HepG2 (cell line): ENCODE measurements at regions not wholly inside any gene's neighbourhood (a gene's known extent, or its start where the extent isn't known, plus 50 kb on each side); places are given as distances from the start of the nearest gene placed in this dataset.

ENCODE experiments used
- ATAC-seq: fragments of 200-7000 bp; cut with Tn5 transposase; 3 replicates; pipeline ENCODE4 v1.9.1; 2020; ENCODE audit warnings: mild to moderate bottlenecking, moderate library complexity
- BruUV-seq: library from RNA; stranded (reverse); fragments of 400-500 nt; replicated peaks from 2 replicates; lab custom pipeline; 2021; lab: Mats Ljungman, UMichigan
- CTCF ChIA-PET: fragments of 300-600 bp; formaldehyde crosslinking; extraction: SDS; loops from one replicate; lab custom pipeline; 2021; ENCODE audit warnings: low total read pairs, inconsistent platforms, low intra/inter-chr PET ratio; lab: Yijun Ruan, JAX
- POLR2A ChIA-PET: fragments of 350-600 bp; sonication (Branson Sonifier 250); formaldehyde crosslinking; loops from one replicate; lab custom pipeline; 2020; ENCODE audit warnings: antibody characterized with exemption, inconsistent platforms; lab: Yijun Ruan, JAX
- DNase-seq: peaks from one replicate; pipeline ENCODE4 v3.0.0-alpha.2; 2015; ENCODE audit warnings: low spot score
- FAIRE-seq: peaks from 3 replicates; lab custom pipeline; 2011; peaks lifted over from hg19 to GRCh38; lab: Jason Lieb, UNC
- H2AFZ ChIP-seq: one replicate; pipeline ENCODE4 v1.6.1; 2011; ENCODE audit warnings: low read length, inconsistent platforms
- H3K27ac ChIP-seq: fragments of 300-600 bp; 3 replicates; pipeline ENCODE4 v1.8.0; 2011; ENCODE audit warnings: mixed run types, mild to moderate bottlenecking, mixed read lengths, low read length, inconsistent platforms; ENCODE audit not compliant: insufficient read depth; ENCODE audit errors: extremely low read length
- H3K27me3 ChIP-seq, 2 experiments: fragments of 200-600 bp in 1 of 2; 2 replicates in 1 of 2; 3 replicates in 1 of 2; pipeline versions ENCODE4 v1.6.0 to v1.8.0; 2011; ENCODE audit warnings: low read length in 2 of 2, mild to moderate bottlenecking in 2 of 2, moderate library complexity in 2 of 2, inconsistent platforms in 1 of 2; ENCODE audit not compliant: insufficient read depth in 2 of 2, control insufficient read depth in 1 of 2
- H3K36me3 ChIP-seq, 2 experiments: fragments of 200-600 bp in 1 of 2; replicated peaks in 1 of 2; 2 replicates in 1 of 2; 3 replicates in 1 of 2; pipeline versions ENCODE4 v1.5.1 to v1.8.0; 2011; ENCODE audit warnings: low read length in 2 of 2, inconsistent platforms in 1 of 2; ENCODE audit not compliant: insufficient read depth in 2 of 2, control insufficient read depth in 1 of 2
- H3K4me1 ChIP-seq: 2 replicates; pipeline ENCODE4 v1.5.1; 2012; ENCODE audit warnings: low read length, inconsistent platforms; ENCODE audit not compliant: insufficient read depth
- H3K4me2 ChIP-seq: 2 replicates; pipeline ENCODE4 v1.6.0; 2011; ENCODE audit warnings: low read depth, low read length, inconsistent platforms
- H3K4me3 ChIP-seq, 3 experiments: fragments of 200-600 bp in 1 of 3; sonication (generic), shearing (Covaris generic) in 1 of 3; replicated peaks in 1 of 3; 2 replicates each; pipeline ENCODE4 v1.5.1; 2011 to 2016; ENCODE audit warnings: low read length in 3 of 3, inconsistent platforms in 2 of 3, low read depth in 2 of 3, mild to moderate bottlenecking in 2 of 3, control low read depth in 1 of 3, mixed read lengths in 1 of 3; ENCODE audit not compliant: insufficient read depth in 1 of 3
- H3K79me2 ChIP-seq: one replicate; pipeline ENCODE4 v1.6.1; 2011; ENCODE audit warnings: low read length, inconsistent platforms; ENCODE audit not compliant: insufficient read depth
- H3K9ac ChIP-seq: 2 replicates; pipeline ENCODE4 v1.6.0; 2011; ENCODE audit warnings: mild to moderate bottlenecking, low read depth, low read length, inconsistent platforms; ENCODE audit not compliant: insufficient read depth
- H3K9me3 ChIP-seq: 2 replicates; pipeline ENCODE4 v1.5.1; 2012; ENCODE audit warnings: mild to moderate bottlenecking, low read length
- H4K20me1 ChIP-seq: 2 replicates; pipeline ENCODE4 v1.6.0; 2011; ENCODE audit warnings: inconsistent platforms, mild to moderate bottlenecking, low read length, moderate library complexity; ENCODE audit not compliant: insufficient read depth
- IKZF5 ChIP-seq: IDR thresholded peaks from 2 replicates; pipeline ENCODE4 v1.6.1; 2018; ENCODE audit warnings: missing genetic modification reagents, mild to moderate bottlenecking, missing compliant biosample characterization
- SPEN ChIP-seq: sonication (generic); formaldehyde crosslinking; IDR thresholded peaks from 2 replicates; pipeline ENCODE4 v1.5.1; 2020; ENCODE audit warnings: low read depth, mild to moderate bottlenecking, missing genetic modification reagents
- XRCC5 ChIP-seq: fragments of 200-400 bp; formaldehyde crosslinking; optimal IDR thresholded peaks from 2 replicates; pipeline ENCODE3; 2017; ENCODE audit warnings: mild to moderate bottlenecking, low read length
- ZFYVE20 ChIP-seq: sonication (generic); formaldehyde crosslinking; IDR thresholded peaks from 2 replicates; pipeline ENCODE4 v1.8.0; 2023; ENCODE audit warnings: low read depth, mild to moderate bottlenecking, moderate library complexity, missing genetic modification reagents, borderline replicate concordance
- WGBS: methylation state at CpG from one replicate; pipeline ENCODE4 v1.1.6; 2017; ENCODE audit warnings: low lambda C conversion rate; 5-methylcytosine and 5-hydroxymethylcytosine counted together
- in situ Hi-C: cut with HindIII; loops from 2 replicates; pipeline ENCODE4 v1.10.0; 2017; ENCODE audit warnings: low pct_unique_long_range_greater_than_20kb; ENCODE audit not compliant: extremely low pct_ligation_motif_present
- intact Hi-C: fragments of 100-400 bp; cut with micrococcal nuclease; formaldehyde crosslinking; loops from one replicate; pipeline ENCODE4 v1.10.0; 2022; ENCODE audit not compliant: unreplicated experiment
- TF ChIP-seq, protein P1 (sequence below): sonication (generic); formaldehyde crosslinking; IDR thresholded peaks from 2 replicates; pipeline ENCODE4 v1.8.0; 2022; ENCODE audit warnings: mild to moderate bottlenecking, missing genetic modification reagents, moderate library complexity
- TF ChIP-seq, protein P2 (sequence below): IDR thresholded peaks from 2 replicates; pipeline ENCODE4 v1.4.0; 2020; ENCODE audit warnings: mild to moderate bottlenecking, missing genetic modification reagents
- TF ChIP-seq, protein P3 (sequence below): sonication (generic); formaldehyde crosslinking; IDR thresholded peaks from 2 replicates; pipeline ENCODE4 v1.5.1; 2020; ENCODE audit warnings: mild to moderate bottlenecking, missing genetic modification reagents, moderate library complexity

- 5% methylated on average over 2 of the region's 2 CpGs for WGBS
- no peak for ATAC-seq
Observed at GRCh38 chr4:111020961-111021360, 398.1 kb upstream of the PITX2 start.

More at GRCh38 chr4:111020961-111021360, 398.1 kb upstream of the PITX2 start:
- Histone ChIP-seq H3K9me3 (no peaks in the 10 kb centered on the region), H3K36me3 (no peaks in the 10 kb centered on the region), H3K27ac (no peak overlapping the region), H3K27me3 (no peaks in the 10 kb centered on the region), H3K4me1 (no peaks in the 10 kb centered on the region), H3K9ac (no peak overlapping the region), H3K4me2 (no peak overlapping the region), H2AFZ (no peak overlapping the region), H3K79me2 (no peaks in the 10 kb centered on the region), H4K20me1 (no peaks in the 10 kb centered on the region), H3K4me3 (no peak overlapping the region)
- FAIRE-seq (no peak), DNase-seq (no peak)
- no TSS peak for BruUV-seq
- ChIA-PET POLR2A (no interaction called here), CTCF (no interaction called here)
- no peak for TF ChIP-seq SPEN
- TF ChIP-seq, protein P1, sequence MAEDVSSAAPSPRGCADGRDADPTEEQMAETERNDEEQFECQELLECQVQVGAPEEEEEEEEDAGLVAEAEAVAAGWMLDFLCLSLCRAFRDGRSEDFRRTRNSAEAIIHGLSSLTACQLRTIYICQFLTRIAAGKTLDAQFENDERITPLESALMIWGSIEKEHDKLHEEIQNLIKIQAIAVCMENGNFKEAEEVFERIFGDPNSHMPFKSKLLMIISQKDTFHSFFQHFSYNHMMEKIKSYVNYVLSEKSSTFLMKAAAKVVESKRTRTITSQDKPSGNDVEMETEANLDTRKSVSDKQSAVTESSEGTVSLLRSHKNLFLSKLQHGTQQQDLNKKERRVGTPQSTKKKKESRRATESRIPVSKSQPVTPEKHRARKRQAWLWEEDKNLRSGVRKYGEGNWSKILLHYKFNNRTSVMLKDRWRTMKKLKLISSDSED (CRISPR knock-in tag), result no peak
- TF ChIP-seq IKZF5 (CRISPR knock-in tag), result no peak
- TF ChIP-seq ZFYVE20, result no peak
- TF ChIP-seq, protein P2, sequence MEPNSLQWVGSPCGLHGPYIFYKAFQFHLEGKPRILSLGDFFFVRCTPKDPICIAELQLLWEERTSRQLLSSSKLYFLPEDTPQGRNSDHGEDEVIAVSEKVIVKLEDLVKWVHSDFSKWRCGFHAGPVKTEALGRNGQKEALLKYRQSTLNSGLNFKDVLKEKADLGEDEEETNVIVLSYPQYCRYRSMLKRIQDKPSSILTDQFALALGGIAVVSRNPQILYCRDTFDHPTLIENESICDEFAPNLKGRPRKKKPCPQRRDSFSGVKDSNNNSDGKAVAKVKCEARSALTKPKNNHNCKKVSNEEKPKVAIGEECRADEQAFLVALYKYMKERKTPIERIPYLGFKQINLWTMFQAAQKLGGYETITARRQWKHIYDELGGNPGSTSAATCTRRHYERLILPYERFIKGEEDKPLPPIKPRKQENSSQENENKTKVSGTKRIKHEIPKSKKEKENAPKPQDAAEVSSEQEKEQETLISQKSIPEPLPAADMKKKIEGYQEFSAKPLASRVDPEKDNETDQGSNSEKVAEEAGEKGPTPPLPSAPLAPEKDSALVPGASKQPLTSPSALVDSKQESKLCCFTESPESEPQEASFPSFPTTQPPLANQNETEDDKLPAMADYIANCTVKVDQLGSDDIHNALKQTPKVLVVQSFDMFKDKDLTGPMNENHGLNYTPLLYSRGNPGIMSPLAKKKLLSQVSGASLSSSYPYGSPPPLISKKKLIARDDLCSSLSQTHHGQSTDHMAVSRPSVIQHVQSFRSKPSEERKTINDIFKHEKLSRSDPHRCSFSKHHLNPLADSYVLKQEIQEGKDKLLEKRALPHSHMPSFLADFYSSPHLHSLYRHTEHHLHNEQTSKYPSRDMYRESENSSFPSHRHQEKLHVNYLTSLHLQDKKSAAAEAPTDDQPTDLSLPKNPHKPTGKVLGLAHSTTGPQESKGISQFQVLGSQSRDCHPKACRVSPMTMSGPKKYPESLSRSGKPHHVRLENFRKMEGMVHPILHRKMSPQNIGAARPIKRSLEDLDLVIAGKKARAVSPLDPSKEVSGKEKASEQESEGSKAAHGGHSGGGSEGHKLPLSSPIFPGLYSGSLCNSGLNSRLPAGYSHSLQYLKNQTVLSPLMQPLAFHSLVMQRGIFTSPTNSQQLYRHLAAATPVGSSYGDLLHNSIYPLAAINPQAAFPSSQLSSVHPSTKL (CRISPR knock-in tag), result no peak
- TF ChIP-seq, protein P3, sequence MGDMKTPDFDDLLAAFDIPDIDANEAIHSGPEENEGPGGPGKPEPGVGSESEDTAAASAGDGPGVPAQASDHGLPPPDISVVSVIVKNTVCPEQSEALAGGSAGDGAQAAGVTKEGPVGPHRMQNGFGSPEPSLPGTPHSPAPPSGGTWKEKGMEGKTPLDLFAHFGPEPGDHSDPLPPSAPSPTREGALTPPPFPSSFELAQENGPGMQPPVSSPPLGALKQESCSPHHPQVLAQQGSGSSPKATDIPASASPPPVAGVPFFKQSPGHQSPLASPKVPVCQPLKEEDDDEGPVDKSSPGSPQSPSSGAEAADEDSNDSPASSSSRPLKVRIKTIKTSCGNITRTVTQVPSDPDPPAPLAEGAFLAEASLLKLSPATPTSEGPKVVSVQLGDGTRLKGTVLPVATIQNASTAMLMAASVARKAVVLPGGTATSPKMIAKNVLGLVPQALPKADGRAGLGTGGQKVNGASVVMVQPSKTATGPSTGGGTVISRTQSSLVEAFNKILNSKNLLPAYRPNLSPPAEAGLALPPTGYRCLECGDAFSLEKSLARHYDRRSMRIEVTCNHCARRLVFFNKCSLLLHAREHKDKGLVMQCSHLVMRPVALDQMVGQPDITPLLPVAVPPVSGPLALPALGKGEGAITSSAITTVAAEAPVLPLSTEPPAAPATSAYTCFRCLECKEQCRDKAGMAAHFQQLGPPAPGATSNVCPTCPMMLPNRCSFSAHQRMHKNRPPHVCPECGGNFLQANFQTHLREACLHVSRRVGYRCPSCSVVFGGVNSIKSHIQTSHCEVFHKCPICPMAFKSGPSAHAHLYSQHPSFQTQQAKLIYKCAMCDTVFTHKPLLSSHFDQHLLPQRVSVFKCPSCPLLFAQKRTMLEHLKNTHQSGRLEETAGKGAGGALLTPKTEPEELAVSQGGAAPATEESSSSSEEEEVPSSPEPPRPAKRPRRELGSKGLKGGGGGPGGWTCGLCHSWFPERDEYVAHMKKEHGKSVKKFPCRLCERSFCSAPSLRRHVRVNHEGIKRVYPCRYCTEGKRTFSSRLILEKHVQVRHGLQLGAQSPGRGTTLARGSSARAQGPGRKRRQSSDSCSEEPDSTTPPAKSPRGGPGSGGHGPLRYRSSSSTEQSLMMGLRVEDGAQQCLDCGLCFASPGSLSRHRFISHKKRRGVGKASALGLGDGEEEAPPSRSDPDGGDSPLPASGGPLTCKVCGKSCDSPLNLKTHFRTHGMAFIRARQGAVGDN (CRISPR knock-in tag), result no peak
- no peak for TF ChIP-seq XRCC5
- in situ Hi-C loops (no loop called here), intact Hi-C loops (no loop called here)
